ENCODE measurements at regions not wholly inside any gene's neighbourhood (a gene's known extent, or its start where the extent isn't known, plus 50 kb on each side); places are given as distances from the start of the nearest gene placed in this dataset.
"Not testable (repeated sequence)": the region's sequence is repeated elsewhere in the genome, so short reads cannot be mapped to it uniquely, and the experiment has no call there.

- no peak for DNase-seq (ENCODE audit: low read depth)
Measured at GRCh38 chr4:66929748-66930147, 615.6 kb downstream of the CENPC start.

GRCh38 chr4:66928881-66929280 is 616.4 kb downstream of the CENPC start:
- not testable (repeated sequence) for DNase-seq (ENCODE audit: low read depth)

GRCh38 chr4:66927937-66928336 is 617.4 kb downstream of the CENPC start:
- DNase-seq (ENCODE audit: low read depth): no peak

GRCh38 chr4:66926687-66927086 is 618.6 kb downstream of the CENPC start:
- no peak for DNase-seq (ENCODE audit: low read depth)

- DNase-seq (ENCODE audit: low read depth): no peak
Measured at GRCh38 chr4:66923081-66923865, 622.0 kb downstream of the CENPC start.

- no peak for DNase-seq (ENCODE audit: low read depth)
Measured at GRCh38 chr4:66921433-66921832, 623.9 kb downstream of the CENPC start.

- no peak for DNase-seq (ENCODE audit: low read depth)
Measured at GRCh38 chr4:66920514-66920913, 624.8 kb downstream of the CENPC start.

- DNase-seq (ENCODE audit: low read depth): no peak
Measured at GRCh38 chr4:66911880-66912279, 633.4 kb downstream of the CENPC start.

GRCh38 chr4:66906314-66906713 is 639.0 kb downstream of the CENPC start:
- no peak for DNase-seq (ENCODE audit: low read depth)

GRCh38 chr4:66899422-66900065 is 645.8 kb downstream of the CENPC start:
- no peak for DNase-seq (ENCODE audit: low read depth)

GRCh38 chr4:66893807-66894206 is 651.5 kb downstream of the CENPC start:
- DNase-seq (ENCODE audit: low read depth): no peak

GRCh38 chr4:66887061-66887460 is 658.2 kb downstream of the CENPC start:
- DNase-seq (ENCODE audit: low read depth): no peak

- DNase-seq (ENCODE audit: low read depth): no peak
Measured at GRCh38 chr4:66885501-66886165, 659.7 kb downstream of the CENPC start.

- DNase-seq (ENCODE audit: low read depth): no peak
Measured at GRCh38 chr4:66876946-66877345, 668.4 kb downstream of the CENPC start.

- no peak for DNase-seq (ENCODE audit: low read depth)
Measured at GRCh38 chr4:66872661-66873060, 672.6 kb downstream of the CENPC start.

- no peak for DNase-seq (ENCODE audit: low read depth)
Measured at GRCh38 chr4:66863481-66863880, 681.8 kb downstream of the CENPC start.

GRCh38 chr4:66855956-66856355 is 689.3 kb downstream of the CENPC start:
- peak; percentile 1 for DNase-seq (ENCODE audit: low read depth)

- no peak for DNase-seq (ENCODE audit: low read depth)
Measured at GRCh38 chr4:66853845-66854244, 691.5 kb downstream of the CENPC start.

GRCh38 chr4:66852843-66853242 is 692.5 kb downstream of the CENPC start:
- DNase-seq (ENCODE audit: low read depth): no peak

- no peak for DNase-seq (ENCODE audit: low read depth)
Measured at GRCh38 chr4:66849596-66849995, 695.7 kb downstream of the CENPC start.

- DNase-seq (ENCODE audit: low read depth): no peak
Measured at GRCh38 chr4:66842724-66843088, 702.6 kb downstream of the CENPC start.

GRCh38 chr4:66842026-66842723 is 703.1 kb downstream of the CENPC start:
- no peak for DNase-seq (ENCODE audit: low read depth)

GRCh38 chr4:66840178-66840577 is 705.1 kb downstream of the CENPC start:
- DNase-seq (ENCODE audit: low read depth): no peak
